LNCaP clone FGC (cell line): ENCODE measurements at regions not wholly inside any gene's neighbourhood (a gene's known extent, or its start where the extent isn't known, plus 50 kb on each side); places are given as distances from the start of the nearest gene placed in this dataset.

ENCODE experiments used
- DNase-seq: peaks from one replicate; pipeline ENCODE4 v3.0.0-alpha.2; 2011; ENCODE audit warnings: low read depth
- H3K4me3 ChIP-seq: 2 replicates; pipeline ENCODE4 v1.5.1; 2011; ENCODE audit warnings: mild to moderate bottlenecking, low read depth, low read length, control low read depth
- TF ChIP-seq, protein P1 (sequence below): IDR thresholded peaks from 2 replicates; pipeline ENCODE4 v1.5.1; 2012; ENCODE audit warnings: mild to moderate bottlenecking; ENCODE audit not compliant: control insufficient read depth, insufficient read depth; ENCODE audit errors: extremely low read depth

DNA sequence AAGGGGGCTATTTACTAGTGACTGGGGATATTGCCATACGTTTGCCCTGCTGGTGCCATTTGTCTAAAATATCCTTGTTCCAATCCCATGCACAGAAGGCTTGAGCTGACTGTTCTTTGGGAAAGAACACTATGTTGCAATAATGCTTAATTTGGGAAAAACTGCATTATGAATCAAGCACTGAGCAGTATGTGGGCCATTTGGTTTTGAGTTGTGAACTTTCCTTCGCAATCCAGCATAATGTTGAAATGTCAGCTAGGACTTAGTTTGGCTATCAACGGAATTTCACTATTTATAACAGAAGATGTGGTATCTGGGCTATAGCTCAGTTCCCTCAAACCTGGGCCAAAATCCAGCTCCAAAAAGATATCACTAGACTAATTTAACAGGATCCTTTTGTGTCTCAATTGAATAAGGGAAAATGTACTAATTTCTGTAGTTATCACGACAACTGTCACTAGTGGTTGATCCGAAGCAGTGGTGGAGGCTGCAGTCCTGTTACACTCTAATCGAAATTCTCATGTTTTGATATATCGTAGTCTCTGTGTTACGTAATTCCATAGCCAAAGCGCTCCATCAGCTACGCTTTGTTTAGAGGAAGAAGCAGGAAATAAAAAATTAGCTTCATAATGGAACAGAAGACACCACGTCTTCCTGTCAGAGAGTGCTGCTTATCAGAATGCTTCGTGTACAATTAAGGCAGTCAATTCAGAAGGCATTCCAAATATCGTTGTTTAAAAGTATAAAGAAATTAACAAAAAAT lies 686.8 kb upstream of the SALL3 start:
- TF ChIP-seq, protein P1, sequence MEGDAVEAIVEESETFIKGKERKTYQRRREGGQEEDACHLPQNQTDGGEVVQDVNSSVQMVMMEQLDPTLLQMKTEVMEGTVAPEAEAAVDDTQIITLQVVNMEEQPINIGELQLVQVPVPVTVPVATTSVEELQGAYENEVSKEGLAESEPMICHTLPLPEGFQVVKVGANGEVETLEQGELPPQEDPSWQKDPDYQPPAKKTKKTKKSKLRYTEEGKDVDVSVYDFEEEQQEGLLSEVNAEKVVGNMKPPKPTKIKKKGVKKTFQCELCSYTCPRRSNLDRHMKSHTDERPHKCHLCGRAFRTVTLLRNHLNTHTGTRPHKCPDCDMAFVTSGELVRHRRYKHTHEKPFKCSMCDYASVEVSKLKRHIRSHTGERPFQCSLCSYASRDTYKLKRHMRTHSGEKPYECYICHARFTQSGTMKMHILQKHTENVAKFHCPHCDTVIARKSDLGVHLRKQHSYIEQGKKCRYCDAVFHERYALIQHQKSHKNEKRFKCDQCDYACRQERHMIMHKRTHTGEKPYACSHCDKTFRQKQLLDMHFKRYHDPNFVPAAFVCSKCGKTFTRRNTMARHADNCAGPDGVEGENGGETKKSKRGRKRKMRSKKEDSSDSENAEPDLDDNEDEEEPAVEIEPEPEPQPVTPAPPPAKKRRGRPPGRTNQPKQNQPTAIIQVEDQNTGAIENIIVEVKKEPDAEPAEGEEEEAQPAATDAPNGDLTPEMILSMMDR: no peak
- no peak for DNase-seq
- no peak overlapping the region for H3K4me3 ChIP-seq

DNA sequence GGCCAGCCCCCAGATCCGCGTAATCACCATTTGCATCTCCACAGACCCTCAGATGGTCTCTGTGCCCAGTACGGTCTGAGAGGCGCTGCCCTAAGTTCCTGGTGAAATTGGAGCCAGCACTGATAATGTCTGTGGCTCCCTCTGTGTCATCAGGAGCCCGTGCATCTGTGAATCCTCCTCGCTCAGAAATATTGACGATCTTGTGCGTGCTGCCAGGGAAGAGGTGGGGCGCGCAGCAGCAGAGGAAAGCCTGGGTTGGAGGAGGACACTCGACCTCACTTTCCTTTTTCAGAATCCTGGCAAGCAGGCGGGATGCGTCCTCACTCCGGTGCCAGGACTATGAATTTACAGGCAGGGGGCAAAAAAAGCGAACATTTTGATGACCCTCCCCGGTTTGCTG lies 686.1 kb upstream of the SALL3 start:
- DNase-seq: no peak
- H3K4me3 ChIP-seq: no peak overlapping the region
- TF ChIP-seq, protein P1: no peak

DNA sequence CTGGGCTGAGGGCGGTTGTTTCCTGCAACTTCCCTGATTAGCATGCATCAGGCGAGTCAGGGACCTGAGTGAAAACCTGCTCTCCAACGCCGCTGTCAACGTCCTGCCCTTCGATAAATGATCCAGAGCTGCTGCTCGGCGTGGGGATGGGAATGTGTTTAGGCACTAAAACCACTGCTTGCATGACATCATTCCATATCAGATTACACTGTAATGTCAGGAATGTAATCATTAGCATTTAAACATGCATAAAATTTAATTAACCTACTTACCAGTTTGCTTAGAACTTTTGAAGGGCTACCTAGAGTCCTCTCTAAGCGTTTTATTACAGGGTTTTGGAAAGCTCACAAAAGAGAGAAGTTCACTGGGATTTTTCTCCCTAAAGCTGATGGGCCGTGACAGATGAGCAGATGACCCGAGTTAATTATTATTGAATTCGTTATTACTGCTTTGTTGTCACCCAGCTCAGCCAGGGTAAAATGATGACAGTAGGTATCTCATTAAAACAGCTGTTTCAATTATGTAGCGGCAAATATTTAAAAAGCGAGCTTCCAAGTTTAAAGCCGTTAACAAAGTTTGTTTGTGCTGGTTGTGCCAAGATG lies 685.6 kb upstream of the SALL3 start:
- no peak for DNase-seq
- TF ChIP-seq, protein P1: no peak
- no peak overlapping the region for H3K4me3 ChIP-seq

DNA sequence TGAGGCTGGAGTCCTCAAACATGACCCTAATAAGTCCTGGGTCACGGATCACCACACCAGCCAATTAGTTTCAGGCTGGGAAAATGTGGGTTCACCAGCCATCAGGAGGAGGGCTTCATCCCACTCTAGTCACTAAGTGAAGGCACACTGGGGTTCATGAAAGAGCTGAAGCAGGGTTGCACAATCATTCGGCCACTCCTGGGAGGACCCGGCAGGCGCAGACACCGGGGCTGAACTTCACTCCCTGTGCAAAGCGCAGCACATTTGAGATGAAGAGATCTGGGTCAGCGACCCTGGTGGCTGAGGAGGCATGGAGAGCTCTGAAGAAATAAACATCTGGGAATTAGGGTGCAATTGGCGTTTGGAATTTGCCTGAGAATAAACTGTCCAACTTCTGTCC lies 684.4 kb upstream of the SALL3 start:
- TF ChIP-seq, protein P1: no peak
- DNase-seq: no peak
- no peak overlapping the region for H3K4me3 ChIP-seq

DNA sequence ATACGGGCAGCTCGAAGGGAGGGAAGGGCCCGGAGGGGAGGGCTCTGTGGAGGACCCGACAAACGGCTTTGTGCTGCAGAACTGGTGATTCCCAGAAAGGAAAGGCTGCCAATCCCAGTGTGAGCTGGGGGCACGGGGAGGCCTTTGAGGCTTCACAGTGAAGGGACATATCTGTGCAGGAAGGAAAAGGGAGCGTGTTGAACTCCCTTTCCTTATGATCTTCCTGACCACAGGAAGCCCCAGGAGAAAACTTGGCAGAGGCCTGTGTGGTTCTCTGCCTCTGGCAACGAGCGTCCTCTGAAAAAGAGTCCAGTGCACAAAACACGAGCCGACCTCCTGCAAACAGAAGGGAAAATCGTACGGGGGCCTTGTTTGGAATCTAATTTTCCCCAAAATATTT lies 683.5 kb upstream of the SALL3 start:
- DNase-seq: no peak
- TF ChIP-seq, protein P1: no peak
- H3K4me3 ChIP-seq: no peak overlapping the region

DNA sequence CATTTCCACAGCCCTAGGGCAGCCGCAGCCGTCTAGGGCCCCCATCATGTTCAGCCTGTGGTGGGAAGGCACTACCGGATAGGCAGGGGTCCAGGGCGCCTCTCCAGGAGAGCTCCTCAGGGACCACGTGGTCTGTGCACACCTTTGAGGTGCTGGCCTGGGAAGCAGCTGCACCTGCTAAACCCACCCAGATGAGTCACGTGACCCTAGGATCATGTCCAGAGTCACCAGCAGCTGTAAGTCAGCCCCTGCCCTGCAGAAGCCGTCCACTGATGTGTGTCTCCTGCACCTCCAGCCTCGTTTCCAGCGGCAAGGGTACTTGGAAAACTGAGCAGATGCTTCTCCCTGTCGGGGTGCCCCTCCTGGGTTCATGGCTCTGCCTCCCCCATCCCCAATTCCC lies 682.6 kb upstream of the SALL3 start:
- H3K4me3 ChIP-seq: no peak overlapping the region
- DNase-seq: no peak
- TF ChIP-seq, protein P1: no peak
